GDM1 (cell line): ENCODE measurements at regions not wholly inside any gene's neighbourhood (a gene's known extent, or its start where the extent isn't known, plus 50 kb on each side); places are given as distances from the start of the nearest gene placed in this dataset.

Source experiments
- DNase-seq: peaks from one replicate; lab custom pipeline; 2025; lab: John Stamatoyannopoulos, UW

DNA sequence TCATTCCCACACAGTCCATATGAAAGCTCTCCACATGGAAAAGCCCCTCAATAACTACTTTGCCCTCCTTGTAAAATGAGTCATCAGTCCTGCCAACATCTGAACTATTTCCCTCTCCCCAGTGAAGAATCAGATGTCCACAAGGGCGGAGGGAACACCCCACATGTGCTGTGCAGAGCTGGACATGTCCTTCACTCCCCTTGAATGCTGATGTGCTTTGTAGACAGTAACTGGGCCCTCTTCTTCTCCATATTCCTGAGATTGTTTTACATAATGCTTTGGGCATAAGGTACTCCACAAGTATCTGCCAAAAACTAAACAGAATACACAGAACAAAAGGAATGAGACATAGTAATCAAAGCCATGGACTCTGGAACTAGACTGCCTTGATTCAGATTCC is 879.4 kb downstream of the BCL11A start:
- DNase-seq: no peak

DNA sequence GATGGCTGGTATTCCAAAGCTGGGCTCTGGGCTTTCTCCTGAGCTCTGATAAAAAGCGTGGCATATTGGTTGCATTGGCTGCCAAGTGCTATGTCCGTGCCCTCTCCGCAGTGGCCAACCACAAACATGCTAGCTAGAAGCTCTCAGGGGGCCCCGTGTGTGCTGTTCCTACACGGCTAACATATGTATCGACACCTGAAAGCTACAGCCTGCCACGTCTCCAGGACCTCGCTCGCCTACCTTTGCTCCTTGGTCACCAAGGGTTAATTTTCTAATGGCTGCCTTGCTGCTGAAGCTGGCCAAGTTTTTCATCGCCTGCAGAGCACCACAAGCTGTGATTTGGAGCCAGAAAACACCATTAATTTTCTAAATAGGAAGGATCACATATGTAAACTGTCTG is 888.4 kb downstream of the BCL11A start:
- no peak for DNase-seq

DNA sequence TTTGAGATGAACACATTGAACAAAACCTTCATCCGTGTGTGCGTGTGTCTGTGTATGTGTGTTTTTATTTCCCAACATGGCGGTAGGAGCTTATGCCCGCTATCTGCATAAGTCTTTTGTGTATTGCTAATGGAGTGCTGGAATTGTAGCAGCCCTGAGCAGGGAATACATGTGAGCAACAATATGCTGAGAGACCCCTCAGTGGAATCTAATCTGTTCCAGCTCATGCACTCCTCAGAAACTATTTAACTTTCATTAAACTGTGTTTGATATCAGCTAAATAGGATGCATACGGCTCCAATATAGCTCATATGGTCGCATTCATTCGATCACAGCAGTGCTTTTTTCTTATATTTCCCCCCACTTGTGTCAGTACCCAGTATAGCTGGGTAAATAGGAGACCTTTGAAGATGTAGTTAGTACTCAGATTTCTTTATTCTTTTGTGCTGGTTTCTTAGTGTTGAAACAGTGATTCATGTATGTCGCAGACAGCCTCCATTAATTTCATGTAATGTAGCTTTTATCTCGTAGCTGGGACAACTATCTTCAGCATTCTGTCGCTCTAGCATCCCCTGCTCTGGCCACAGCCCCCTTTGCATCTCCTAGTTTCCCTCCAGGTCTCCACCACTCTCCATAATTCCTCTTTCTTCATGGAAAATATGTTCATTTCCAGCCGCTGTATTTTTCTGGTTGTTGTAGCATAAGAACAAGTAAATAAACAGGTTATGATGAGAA is 891.2 kb downstream of the BCL11A start:
- DNase-seq: no peak

DNA sequence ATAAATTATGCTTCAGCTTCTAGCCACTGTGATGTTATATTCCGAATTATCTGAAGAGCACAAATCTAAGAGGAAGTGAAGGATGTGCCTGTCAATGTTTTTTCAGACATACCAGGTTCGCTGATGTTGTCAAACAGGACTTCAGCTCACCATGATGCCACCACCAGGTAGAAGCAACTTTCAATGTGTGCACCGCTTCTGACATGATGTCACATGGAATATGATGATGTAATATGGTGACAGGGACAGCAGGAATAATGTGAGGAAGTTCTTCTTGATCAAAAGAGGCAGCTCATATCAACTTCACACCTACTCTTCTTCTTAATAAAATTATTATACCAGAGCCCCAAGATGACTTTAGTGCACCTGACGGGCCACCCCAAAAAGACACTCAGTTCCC is 893.2 kb downstream of the BCL11A start:
- DNase-seq: no peak

DNA sequence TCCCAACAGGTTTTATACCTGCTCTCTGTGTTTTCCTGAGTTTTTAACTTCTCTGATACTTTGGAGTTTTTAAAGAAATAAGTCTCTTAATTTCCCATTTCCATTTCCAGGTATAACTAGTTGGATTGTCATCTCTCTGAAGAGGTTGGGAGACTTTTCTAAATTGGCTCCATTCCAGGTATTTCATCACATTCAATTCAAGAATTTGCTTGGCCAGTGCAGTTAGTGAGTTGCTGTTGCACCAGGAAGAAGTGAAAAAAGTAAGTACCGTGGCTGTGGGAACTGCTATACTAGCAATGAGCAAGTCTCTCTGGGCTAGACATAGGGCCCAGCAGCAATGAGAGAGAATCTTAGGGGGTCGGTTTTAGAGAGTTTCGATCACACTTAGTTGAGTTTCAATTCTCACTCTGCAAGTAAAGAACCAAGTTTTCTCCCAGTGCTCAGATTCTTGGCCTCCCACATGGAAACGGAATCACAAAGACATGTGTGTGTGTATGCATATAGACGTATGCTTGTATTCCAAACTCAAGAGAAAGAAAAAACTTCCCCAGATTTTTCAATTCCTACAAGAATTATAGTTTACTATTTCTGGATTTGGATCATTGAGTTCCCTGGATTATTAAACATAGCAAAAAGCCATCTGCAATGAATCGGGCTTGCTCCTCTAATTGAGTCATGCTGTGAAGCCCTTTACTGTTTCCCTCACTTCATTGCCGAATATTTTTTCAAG is 894.4 kb downstream of the BCL11A start:
- DNase-seq: no peak

DNA sequence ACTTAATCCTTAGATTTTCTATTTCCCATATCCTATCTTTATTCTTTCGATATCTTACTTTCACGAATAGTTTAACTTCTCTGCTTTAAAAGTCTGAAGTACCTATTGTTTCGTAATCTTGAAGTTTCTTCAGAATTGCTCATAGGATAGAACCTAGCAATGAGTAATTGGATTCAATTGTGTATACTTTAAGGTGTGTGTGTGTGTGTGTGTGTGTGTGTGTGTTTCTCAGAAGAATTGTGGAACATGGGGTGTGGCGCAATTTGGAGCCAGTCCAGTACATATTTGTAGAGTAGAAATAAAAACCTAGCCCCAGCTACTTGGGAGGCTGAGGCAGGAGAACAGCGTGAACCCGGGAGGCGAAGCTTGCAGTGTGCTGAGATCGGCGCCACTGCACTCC is 897.6 kb downstream of the BCL11A start:
- no peak for DNase-seq

DNA sequence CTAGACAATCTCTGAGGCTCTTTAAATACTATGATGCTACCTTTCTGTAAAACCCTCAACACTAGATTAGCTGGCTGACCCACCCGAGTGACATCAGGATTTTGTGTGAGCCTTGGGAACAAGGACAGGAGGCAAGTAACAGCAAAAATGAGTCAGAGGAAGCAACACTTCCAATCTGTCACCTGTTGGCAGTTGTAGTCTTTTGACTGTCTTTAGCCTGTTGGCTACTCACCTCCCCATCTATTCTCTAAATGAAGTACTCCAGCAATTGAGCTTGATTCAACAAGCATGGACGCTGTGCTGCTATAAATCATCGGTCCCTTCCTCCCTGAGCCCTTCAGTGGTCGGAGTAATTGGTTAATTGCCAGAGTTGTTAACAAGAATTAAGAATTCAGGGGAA is 898.7 kb downstream of the BCL11A start:
- no peak for DNase-seq

DNA sequence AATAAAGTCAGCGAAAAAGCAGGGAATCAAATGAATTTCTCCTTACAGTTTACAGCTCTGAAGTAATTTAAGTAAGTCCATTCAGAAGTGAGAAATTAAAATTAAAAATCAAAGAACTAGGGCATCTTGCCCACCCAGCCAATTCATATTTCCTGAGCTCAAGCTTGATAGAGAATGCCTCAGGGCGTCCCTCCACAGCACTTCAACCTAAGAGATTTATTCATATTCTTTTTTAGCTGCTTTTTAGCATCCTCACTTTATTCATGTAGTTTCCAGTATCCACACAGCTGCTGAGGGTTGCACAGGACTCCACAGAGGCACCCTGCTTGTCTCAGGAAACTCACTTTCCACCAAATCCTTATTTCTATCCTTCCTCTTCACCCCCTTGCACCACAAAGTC is 900.3 kb downstream of the BCL11A start:
- no peak for DNase-seq

DNA sequence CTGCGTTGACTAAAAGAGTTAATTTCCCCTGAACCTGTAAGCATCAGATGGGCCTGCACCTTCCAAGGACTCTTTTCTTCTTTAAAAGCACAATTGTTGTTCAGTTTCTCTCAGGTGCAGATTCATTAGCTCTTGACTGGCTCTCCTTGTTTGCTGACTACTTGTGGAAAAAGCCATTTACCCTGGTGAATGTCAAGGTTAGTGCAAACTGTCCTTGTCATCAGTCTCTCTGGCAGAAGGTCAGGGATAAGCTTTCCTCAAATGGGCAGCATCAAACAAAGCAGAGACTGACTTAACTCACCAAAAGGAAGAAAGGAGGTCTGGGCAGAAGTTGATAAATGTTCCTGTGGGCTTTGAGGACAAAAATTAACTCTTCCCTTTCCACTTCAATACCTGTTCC is 922.7 kb downstream of the BCL11A start:
- DNase-seq: no peak

DNA sequence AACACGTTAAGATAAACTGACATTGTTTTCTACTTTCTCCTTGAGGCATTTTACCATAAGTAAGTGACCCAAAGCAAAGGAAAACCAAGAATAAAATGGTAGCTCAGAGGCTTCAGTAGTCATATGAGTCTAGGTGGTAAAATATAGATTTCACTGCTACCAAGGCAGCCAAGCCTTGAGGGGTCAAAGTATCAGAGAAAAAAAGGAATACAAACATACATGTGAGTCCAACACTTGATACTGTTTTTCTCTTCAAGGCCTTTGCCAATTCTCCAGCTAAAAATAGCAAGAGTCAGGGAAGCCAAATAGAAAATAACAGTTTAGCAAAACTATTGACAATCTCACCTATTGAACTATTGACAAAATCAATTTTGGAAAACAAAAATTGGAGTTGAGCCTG is 925.9 kb downstream of the BCL11A start:
- DNase-seq: no peak

DNA sequence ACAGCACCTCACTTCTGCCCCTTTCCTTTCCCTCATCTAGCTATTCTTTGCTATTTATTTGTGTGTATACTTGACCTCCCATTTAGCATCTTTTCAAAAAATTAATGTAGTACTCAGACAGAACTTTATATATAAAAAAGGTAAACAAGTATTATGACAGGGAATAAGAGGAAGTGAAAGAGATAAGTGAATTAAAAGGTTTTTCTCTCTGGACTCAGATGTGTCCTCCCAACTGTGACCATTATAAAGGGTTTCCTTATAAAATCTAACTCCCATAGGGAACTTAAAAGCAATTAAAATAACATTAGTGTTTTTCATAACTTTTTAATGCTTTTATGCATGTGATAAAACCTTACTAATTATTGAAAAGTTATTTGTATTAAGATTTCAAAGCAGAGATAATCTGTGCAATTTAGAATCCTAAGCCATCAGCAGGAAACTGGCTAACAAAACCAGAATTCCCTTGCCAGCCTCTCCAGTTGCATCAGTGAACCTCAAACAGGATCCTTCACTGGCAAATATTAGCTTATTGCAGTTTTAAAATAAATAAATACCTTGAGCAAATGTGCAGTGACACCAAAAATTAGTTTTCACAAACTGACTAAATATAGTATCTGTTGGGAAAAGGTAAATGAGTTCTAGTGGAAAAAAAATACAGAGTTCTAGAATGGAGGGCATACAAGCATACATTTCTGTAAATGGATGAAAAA is 930.7 kb downstream of the BCL11A start:
- no peak for DNase-seq

DNA sequence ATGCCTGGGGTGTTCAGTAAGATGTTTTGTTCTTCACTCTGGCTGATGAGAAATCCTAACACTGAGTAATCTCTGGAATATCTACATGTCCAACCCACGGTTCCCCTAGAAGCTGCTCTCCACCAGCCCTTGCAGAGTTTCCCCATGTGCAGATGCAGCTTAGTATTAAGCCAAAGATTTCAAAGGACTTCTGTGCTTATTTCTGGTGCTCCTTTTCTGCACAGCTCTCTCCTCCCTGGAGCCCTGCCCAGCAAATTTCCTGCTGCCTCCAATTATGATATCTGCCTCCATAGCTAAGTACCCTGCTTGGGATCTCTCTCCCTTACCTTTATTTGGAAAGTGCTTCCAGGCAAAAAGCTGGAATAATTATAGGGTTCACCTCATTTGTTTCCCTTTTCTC is 949.3 kb downstream of the BCL11A start:
- no peak for DNase-seq

DNA sequence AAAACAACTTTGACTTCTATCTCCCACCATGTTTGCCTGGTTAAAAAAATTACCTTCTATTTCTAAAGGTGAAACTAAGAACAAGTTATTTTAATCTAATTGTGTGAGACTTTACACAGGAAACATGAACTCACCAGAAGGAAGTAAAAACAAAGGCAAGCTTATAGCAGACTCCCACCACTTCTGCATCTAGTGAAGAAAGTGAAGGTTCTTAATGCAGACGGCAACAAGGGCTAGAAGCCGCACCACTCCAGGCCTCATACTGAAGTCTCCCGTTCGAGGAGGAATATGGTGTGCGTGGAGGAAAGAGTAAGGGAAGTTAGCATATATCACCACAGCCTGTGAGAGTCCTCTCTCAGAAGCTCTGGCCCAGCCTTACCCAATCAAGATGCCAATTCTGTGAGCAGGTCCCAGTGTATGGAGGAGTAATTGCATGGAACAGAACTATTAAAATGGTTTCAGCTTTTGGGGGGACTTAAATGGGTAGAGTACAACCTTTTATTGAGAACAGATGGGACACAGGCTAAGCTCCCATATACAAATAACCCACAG is 958.7 kb downstream of the BCL11A start:
- DNase-seq: peak; percentile 70

DNA sequence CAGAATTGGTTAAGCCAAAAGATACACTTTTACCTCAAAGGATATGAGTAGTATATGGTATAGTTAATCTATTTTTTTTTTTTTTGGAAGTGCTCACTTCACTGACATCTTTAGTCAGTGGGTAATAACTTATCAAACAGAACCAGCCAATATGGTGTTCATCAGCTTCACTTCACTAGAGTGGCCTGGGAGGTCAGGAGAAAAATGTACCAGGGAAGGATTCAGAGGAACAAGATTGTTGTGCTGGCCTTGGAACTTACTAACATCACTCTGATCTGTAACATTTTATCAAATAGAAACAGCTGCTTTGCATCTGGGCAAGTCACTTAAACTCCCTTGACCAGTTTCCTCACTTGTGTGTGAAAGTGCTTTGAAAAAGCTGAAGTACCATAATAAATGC is 962.7 kb downstream of the BCL11A start:
- DNase-seq: no peak

DNA sequence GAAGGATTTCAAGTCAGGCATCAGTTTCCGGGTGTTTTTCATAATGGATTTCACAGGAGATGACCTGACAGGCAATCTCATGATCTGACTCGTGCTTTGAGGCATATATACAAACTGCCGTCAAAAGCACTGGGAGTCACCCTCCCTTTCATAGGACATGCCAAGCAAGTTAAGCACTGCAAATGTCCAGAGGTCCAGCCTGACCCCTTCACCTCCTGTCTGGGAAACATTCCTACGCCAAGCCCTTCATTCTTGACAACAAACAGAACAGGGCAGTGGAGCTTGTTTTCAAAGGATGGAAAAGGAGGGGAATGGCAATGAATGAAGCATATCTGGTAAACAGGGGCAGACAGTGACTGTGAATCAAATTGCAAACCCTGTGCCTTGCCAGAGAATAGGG is 963.6 kb downstream of the BCL11A start:
- no peak for DNase-seq

DNA sequence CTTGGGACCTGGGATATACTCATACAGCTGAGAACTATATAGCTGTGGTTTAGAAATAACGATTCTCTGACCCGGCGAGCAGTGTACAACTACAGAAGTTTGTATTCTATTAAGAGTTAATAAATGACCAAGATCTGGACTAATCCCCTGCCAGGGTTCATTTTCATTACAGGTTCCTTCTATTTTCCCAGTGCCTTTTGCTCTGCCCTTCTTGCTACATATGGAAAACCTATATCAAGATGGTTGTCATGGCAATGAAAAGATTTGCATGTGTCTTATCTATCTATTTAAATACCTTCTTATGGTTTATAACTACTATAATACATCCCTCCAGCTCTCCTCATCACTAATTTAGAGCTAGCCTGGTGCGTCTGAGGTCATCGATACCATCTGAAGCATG is 965.2 kb downstream of the BCL11A start:
- DNase-seq: no peak

DNA sequence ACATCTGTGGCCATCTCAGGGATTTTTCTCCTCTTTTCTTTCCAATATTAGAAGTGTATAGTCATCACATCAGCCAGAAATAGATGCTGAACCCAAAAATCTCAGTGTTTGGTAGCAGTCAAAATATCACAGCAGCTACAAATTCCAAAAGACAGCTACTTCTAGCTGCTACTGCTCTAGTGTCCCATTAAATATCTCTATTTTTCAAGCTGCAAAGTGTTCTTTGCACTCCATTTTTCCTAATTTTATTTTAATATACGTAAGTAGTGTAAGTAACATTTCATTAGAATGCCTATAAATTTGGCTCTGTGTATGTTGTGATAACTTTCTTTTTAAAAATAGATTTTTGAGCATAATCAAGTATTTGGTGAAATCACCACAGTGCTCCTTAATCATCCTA is 967.3 kb downstream of the BCL11A start:
- no peak for DNase-seq

DNA sequence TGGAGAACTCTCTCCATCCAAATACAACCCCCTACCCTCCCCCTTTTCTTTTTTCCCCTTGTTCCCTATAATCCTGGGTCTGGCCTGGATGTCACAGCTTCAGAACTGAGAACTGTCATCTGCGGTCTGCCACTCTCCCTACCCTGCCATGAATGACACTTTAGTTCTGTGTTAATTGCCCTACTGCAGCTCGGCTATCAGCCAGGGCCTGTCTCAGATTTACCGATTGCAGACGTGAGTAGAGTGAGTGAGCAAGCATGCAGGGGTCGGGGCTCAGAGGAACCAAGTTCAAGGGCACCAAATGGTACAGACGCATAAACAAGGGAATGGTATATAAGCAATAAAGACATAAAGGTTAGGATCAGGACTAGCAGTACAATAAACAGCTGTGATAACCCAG is 967.8 kb downstream of the BCL11A start:
- no peak for DNase-seq

DNA sequence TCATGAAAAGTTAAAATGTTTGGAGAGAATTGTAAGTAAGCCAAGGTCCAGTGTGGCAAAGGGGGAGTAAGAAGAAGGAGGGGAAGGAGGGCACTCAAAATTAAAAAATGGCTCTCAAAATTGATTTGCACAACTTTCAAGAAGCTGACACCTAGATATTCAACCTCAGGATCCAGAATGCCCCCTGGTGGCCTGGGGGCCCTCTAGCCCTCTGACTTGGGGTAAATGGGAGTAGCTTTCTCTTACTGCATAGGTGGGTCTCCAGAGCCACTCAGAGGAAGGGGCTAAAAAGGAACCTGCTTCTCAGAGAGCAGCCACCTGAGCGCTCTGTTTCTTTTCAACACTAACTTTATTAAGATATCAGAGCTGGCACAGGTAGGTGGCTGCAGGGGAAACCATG is 968.5 kb downstream of the BCL11A start:
- DNase-seq: peak; percentile 26

DNA sequence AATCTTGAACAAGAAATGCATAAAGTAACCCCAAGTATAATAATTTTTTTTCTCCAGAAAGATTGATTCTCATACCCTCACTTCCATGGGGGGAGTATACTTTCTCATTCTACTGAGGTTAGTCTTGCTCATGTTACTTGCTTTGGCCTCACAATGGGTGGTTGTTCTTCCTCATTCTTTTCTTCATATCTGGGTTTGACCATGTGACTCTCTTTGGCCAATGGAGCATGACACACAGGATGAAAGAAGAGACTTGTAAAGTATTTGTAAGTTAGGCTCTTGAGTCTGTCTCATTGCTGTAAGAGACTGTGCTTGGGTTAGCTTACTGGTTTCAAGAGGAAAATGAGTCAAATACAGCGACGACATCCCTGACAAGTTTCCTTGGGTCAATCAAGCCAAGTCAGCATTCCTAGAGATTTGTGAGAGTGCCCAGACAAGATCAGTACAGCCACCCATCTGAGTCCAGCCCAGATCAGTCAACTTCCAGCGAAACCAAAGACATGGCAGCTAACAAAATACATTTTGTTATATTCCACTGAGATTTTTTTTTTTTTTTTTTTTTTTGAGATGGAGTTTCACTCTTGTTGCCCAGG is 970.2 kb downstream of the BCL11A start:
- no peak for DNase-seq

DNA sequence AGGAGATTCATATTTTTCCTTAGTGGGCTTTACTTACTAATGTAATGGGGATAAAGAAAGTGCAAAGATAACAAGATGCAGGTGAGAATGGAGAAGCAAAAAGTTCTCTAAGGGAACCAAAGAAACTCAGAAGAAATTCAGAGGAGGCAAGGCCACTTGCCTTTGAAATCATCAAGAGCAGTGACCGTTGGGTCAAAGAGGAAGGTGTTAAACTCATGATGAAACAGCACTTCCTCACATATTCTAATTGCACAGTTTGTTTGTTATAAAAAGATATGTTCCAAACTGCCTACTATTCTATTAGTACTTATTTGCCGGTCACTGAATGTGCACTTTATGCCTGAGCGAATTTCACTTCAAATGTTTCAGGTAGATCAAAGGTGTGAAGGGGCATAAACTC is 975.1 kb downstream of the BCL11A start:
- DNase-seq: no peak

DNA sequence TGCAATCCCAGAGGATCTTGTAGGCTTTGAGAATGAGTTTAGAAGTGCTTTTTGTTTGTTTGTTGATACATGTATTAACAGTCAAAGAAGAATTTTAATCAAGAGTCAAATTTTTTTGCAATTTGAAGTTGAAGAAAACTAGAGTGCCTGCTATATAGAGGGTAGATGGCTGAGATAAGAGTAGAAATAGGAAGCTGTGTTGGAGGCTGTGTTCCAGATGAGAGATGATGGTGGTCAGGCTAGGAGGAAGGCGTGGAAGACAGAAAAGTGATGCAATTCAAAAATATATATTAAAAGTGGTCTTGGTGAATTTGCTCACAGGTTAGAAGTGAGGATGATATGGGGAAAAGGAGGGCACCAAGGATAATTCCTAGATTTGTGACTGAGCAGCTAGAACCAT is 978.3 kb downstream of the BCL11A start:
- peak; percentile 36 for DNase-seq

DNA sequence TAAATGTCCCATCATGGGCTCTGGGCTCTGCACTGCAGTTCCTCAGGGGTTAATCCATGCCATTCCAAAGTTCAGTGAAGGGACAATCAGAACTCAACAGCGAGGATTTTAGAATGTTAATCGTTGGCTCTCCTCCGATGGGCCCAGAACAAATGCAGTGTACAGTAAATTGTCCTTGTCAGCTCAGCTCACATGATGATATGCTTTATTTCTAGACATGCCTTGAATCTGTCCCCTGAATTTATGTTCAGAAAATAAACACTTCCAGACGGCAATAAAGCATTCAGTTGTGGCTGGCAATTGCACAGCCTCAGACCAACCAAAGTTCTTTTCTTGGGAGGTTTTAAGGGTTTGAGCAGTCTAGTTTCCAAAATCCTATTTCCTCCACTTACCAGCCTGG is 981.2 kb downstream of the BCL11A start:
- DNase-seq: no peak
